HG03354 (cell line): ENCODE measurements at regions not wholly inside any gene's neighbourhood (a gene's known extent, or its start where the extent isn't known, plus 50 kb on each side); places are given as distances from the start of the nearest gene placed in this dataset.
"Not testable (repeated sequence)": the region's sequence is repeated elsewhere in the genome, so short reads cannot be mapped to it uniquely, and the experiment has no call there.

ENCODE experiments used
- ATAC-seq: cut with Tn5 transposase; IDR thresholded peaks from one replicate; pipeline ENCODE4 v1.9.1; 2021; ENCODE audit warnings: mild to moderate bottlenecking; ENCODE audit not compliant: unreplicated experiment, poor library complexity, severe bottlenecking

DNA sequence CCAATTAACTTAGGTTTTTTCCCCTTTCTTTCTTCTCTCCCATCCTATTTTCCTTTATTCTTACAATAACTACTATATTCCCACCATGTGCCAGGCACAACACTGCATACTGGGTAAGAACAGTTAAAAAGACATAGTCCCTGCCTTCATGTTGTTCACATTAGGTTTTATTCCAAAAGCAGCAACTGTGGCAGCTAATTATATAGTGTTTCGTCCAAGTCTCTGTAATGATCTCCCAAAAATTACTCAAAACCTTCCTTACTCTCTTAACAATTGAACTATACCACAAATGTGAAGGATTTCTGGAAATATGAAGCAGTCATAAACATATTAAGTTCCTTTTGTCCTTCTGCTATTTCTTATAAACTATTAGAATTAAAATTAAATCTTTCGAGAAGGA is 184.1 kb upstream of the C11orf58 start:
- no peak for ATAC-seq

DNA sequence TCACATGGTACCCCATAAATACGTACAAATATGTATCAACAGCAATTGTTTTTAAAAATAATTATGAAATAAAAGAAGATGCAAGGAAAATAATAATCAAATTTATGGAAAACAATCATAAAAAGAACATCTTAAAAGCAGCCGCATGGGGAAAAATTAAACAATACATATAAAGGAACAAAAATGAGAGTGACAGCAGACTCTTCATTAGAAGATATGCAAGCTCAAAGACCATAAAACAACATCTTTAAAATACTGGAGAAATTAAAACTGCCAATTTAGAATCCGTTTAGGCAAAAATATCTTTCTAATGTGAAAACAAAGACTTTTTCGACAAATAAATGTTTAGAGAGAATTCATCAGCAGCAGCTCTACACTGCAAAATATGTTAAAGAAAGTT is 190.6 kb upstream of the C11orf58 start:
- no peak for ATAC-seq

DNA sequence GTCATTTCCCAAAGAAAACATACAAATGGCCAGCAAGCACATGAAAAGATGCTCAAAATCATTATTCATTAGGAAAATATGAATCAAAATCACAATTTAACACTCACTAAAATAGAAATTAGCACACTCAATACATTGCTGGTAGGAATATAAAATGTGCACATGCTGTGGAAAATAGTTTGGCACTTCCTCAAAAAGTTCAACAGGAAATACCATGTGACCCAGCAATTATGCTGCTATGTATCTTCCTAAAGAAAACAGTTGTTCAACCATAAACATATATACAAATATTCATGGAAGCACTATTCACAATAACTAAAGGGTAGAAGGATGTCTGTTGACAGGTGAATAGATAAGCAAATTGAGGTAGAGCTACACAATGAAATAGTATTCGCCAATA is 187.3 kb upstream of the SOX6 start:
- ATAC-seq: no peak

- ATAC-seq: no peak
Measured at GRCh38 chr11:16542353-16542752, 186.0 kb upstream of the SOX6 start.

DNA sequence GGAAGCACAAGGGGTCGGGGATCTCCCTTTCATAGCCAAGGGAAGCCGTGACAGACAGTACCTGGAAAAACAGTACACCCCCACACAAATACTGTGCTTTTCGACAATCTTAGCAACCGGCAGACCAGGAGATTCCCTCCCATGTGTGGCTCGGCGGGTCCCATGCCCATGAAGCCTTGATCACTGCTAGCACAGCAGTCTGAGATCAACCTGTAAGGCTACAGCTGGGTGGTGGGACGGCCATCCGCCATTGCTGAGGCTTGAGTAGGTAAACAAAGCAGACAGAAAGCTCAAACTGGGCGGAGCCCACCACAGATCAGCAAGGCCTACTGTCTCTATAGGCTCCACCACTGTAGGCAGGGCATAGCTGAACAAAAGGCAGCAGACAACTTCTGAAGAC is 180.2 kb upstream of the SOX6 start:
- no peak for ATAC-seq

GRCh38 chr11:16528639-16529038 is 172.3 kb upstream of the SOX6 start:
- no peak for ATAC-seq

DNA sequence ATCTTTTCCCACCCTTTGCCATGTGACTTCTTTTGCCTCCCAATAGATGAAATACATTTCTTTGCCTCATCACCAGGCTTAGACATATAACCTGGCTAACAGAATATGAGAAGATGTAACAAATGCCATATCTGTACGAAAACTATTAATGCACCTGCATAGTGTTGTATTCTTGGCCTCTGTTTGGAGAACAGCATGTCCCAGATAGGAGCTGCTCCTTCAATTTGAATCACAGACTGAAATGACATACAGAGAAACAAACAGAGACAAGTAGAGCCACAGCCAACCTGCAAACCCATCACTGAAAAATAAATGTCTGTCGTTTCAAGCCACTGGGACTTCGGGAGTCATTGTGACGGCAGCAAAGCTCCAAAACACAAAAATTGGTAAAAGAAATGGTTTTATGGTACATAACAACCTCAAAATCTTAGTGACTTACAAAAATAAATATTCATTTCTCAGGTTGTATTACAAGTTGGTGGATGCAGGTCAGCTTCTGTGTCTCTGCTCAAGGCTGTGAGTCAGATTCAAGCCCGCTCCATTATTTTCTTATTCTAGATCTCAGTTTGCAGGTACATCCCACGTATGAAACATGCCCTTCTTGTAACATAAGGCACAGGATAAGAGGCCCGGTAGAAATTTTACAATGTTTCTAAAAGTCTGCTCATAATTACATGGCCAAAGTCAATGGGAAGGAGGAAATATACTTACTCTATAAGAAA is 171.3 kb upstream of the SOX6 start:
- ATAC-seq: no peak

- no peak for ATAC-seq
Measured at GRCh38 chr11:16526947-16527346, 170.6 kb upstream of the SOX6 start.

DNA sequence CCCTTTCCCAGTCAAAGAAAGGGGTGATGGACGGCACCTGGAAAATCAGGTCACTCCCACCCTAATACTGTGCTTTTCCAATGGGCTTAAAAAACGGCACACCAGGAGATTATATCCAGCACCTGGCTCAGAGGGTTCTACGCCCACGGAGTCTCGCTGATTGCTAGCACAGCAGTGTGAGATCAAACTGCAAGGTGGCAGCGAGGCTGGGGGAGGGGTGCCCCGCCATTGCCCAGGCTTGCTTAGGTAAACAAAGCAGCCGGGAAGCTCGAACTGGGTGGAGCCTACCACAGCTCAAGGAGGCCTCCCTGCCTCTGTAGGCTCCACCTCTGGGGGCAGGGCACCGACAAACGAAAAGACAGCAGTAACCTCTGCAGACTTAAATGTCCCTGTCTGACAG is 164.4 kb upstream of the SOX6 start:
- not testable (repeated sequence) for ATAC-seq

DNA sequence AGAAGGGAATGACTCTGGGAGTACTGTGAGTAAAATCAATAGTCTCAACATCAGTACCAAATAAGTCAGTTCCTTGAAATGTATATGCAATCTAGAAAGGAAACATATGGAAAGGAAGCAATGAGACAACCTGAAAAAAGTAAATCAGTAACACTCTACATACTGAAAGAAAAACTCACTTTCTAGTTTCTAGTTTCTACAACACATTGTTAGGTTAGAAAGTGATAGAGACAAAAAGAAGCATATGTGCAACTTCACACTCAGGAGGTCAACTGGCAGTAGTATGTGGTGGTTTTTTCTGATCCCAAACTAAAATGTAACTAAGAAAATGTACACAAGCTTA is 156.5 kb upstream of the SOX6 start:
- ATAC-seq: peak; percentile 96

DNA sequence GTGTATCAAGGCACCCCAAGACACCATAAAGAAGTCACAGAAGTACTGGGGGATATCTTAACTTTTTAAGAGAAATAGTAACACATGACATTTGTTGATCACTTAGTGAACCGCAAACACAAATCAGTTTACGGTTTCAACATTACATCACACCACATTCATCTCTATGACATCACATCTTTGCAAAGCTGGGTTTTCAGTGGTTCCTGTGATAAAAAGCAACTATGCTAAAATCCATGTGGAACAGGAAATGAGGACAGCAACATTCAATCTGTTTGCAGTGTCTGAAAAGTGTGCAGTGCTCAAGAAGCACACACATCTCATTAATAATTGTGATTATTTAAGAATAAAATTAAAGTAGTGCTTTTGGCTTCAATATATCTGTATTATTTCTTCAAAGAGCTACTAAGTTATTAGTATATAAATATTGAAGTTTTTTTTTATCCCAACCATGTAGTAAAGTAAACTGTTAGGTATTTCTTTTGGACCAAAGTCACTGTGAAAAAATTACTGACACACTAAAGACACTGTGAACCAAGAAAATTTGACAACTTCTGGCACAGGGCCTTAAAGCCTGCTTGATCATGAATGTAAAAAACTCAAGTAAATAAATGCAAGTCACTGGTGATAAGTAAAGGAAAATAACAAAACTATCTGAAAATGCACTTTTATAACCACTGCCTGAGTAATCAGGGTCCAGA is 156.0 kb upstream of the SOX6 start:
- ATAC-seq: no peak

GRCh38 chr11:16511116-16512114 is 155.1 kb upstream of the SOX6 start:
- no peak for ATAC-seq

DNA sequence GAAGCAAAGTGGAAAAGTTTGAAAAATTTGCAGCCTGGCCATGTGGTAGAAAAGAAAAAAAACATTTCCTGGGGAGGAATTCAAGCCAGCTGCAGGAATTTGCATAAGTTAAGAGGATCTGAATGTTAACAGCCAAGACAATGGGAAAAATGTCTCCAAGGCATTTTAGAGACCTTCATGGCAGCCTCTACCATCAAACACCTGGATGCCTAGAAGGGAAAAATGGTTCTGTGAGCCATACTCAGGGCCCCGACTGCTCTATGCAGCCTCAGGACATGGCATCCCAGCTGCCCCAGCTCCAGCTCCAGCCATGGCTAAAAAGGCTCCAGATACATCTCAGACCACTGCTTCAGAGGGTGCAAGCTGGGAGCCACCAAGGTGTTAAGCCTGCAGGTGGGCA is 149.1 kb upstream of the SOX6 start:
- no peak for ATAC-seq

GRCh38 chr11:16503891-16504290 is 147.5 kb upstream of the SOX6 start:
- not testable (repeated sequence) for ATAC-seq

GRCh38 chr11:16494918-16495691 is 138.8 kb upstream of the SOX6 start:
- ATAC-seq: no peak

DNA sequence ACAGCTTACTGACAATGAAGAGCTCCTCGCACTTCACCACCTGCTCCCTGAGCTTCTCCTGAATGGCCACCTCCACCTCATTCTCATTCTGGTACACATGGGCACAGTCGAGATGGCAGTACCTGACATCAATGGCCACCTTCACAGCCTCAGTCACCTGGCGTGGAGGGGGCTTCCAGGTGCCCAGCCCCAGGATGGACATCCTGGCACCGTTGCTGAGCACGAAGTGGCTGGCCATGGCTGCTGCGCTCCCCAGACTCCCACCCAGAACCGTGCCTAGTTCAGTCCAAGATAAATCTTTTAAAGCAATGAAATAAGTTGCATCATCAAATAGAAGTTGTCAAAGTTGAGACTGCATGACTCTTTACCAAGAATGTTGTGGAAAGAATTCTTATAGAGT is 128.1 kb upstream of the SOX6 start:
- ATAC-seq: no peak

DNA sequence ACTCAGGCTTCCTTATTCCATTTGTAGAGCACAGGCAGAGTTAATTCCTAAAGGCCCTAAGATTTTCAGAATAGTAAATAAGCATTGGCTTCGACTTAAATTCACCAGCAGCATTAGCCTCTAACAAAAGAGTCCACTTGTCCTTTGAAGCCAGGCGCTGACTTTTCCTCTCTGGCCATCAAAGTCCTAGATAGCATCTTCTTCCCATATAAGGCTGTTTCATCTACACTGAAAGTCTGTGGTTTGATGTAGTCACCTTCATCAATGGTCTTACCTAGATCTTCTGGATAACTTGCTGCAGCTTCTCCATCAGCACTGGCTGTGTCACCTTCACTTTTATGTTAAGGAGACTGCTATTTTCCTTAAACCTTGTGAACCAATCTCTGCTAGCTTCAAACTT is 118.3 kb upstream of the SOX6 start:
- ATAC-seq: no peak

GRCh38 chr11:16469968-16470367 is 113.6 kb upstream of the SOX6 start:
- ATAC-seq: no peak

GRCh38 chr11:16468735-16469453 is 112.5 kb upstream of the SOX6 start:
- ATAC-seq: no peak
